HG03095 (cell line): ENCODE measurements at regions not wholly inside any gene's neighbourhood (a gene's known extent, or its start where the extent isn't known, plus 50 kb on each side); places are given as distances from the start of the nearest gene placed in this dataset.

Source experiments
- ATAC-seq: cut with Tn5 transposase; IDR thresholded peaks from one replicate; pipeline ENCODE4 v1.9.1; 2021; ENCODE audit warnings: moderate library complexity; ENCODE audit not compliant: unreplicated experiment

DNA sequence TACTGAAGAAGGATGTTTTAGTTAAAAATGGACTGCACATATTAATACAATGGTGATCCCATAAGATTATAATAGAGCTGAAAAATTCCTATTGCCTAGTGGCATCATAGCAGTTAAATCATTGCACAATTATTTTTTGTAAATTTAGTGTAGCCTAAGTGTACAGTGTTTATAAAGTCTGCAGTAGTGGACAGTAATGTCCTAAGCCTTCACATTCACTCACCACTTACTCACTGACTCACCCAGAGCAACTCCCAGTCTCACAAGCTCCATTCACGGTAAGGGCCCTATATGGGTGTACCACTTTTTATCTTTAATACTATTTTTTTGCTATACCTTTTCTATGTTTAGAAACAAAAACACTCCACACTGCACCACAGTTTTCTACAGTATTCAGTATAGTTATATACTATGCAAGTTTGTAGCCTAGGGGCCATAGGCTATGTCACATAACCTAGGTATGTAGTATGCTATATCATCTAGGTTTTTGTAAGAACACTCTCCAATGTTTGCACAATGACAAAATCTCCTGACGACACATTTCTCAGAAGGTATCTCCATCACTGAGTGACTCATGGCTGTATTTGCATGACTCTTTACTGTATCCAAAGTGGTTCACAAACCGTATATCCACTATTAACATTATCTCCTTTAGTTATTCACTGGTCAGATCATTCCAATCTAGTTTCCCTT is 536.0 kb downstream of the KLF12 start:
- no peak for ATAC-seq

- no peak for ATAC-seq
Measured at GRCh38 chr13:73596382-73596781, 537.6 kb downstream of the KLF5 start.

- ATAC-seq: no peak
Measured at GRCh38 chr13:73593199-73593765, 534.5 kb downstream of the KLF5 start.

- ATAC-seq: no peak
Measured at GRCh38 chr13:73591861-73592260, 533.1 kb downstream of the KLF5 start.

DNA sequence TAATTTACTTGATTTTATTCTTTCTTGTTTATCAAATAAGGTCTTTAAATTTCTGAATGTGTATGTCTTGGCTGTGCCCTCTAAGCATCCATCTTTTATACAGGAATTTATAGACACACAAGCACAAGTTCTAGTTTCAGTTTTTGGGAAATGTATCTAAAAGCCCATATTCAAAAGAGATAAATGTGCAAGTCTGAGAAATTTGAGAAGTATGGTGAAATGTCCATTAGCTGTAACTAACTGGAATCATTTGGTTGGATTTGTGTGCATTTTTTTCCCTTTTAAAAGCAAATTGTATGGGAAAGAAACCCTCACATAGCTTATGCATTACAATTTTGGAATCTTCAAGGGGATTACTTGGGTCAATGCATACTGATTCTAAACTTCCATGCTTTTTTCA is 532.0 kb downstream of the KLF5 start:
- ATAC-seq: no peak

DNA sequence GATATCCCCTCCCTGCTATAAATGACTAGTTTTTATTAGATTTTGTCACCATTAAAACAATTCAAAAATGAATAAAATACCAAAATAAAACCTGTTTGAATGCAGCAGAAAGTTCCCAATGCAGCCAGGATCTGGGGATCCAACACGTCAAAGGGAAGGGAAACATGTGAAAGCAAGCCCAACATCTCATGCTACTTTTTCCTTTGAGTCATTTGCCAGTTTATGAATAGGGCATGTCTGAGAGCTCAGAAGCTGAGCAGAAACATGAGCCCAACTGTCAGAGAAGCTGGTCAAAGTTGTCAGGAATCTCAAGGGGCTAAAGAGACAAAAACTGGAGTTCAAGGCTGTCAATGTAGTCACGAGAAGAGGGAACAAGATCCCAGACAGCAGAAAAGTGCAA is 526.4 kb downstream of the KLF5 start:
- no peak for ATAC-seq

- ATAC-seq: no peak
Measured at GRCh38 chr13:73583331-73583730, 524.5 kb downstream of the KLF5 start.

DNA sequence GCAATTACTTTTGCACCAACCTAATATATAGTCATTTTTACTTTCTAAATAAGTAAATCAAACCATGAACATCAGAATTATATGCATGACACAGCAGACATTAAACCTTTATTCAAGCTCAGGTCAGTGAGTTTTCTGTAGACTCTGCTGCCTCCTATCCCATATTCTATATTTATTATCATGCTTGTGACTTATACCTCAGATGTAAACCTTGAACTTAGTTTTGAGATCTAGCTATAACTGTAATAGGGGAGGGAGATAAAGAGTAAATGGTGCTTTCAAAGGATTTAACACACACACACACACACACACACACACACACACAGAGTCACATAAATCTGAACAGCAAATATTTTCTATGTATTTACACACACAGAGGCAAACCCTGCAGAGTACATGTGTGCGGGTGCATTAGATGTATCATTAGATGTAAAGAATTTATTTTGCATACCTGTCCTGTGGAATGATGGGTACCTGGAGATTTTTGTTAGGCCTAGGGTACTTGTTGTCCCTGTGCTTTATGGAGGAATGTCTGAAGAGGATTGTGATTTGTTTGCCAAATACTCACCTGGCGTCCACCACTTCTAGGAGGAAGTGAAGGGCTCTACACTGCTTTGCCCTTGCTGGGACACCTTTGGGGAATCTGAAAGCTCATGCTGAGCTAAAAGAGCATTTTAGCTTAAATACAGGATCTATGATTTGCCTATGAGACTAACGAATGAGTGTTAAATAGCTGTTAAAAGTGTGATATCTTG is 521.9 kb downstream of the KLF5 start:
- ATAC-seq: no peak

- ATAC-seq: no peak
Measured at GRCh38 chr13:73579574-73580274, 520.9 kb downstream of the KLF5 start.

GRCh38 chr13:73578251-73578875 is 519.6 kb downstream of the KLF5 start:
- no peak for ATAC-seq

GRCh38 chr13:73576291-73576690 is 517.5 kb downstream of the KLF5 start:
- no peak for ATAC-seq

- ATAC-seq: no peak
Measured at GRCh38 chr13:73572824-73573223, 514.0 kb downstream of the KLF5 start.

GRCh38 chr13:73571376-73571775 is 512.6 kb downstream of the KLF5 start:
- ATAC-seq: no peak

GRCh38 chr13:73556902-73557301 is 498.1 kb downstream of the KLF5 start:
- ATAC-seq: no peak

GRCh38 chr13:73556128-73556527 is 497.3 kb downstream of the KLF5 start:
- ATAC-seq: no peak

GRCh38 chr13:73551736-73552135 is 492.9 kb downstream of the KLF5 start:
- ATAC-seq: no peak

- ATAC-seq: no peak
Measured at GRCh38 chr13:73549717-73550116, 490.9 kb downstream of the KLF5 start.

GRCh38 chr13:73548449-73548848 is 489.6 kb downstream of the KLF5 start:
- no peak for ATAC-seq

GRCh38 chr13:73547239-73547638 is 488.4 kb downstream of the KLF5 start:
- ATAC-seq: no peak

GRCh38 chr13:73544175-73544574 is 485.4 kb downstream of the KLF5 start:
- ATAC-seq: no peak

- no peak for ATAC-seq
Measured at GRCh38 chr13:73542446-73542845, 483.6 kb downstream of the KLF5 start.
